GM11168 (cell line): ENCODE measurements at regions not wholly inside any gene's neighbourhood (a gene's known extent, or its start where the extent isn't known, plus 50 kb on each side); places are given as distances from the start of the nearest gene placed in this dataset.
"Not testable (repeated sequence)": the region's sequence is repeated elsewhere in the genome, so short reads cannot be mapped to it uniquely, and the experiment has no call there.

Source experiments
- in situ Hi-C: fragments of 300-500 bp; cut with MboI; formaldehyde crosslinking; loops from one replicate; pipeline ENCODE4 v1.12.0; 2022; ENCODE audit warnings: low sequenced_read_pairs; ENCODE audit not compliant: unreplicated experiment

- in situ Hi-C loops = no loop called here
Measured at GRCh38 chr2:147348931-147349555, 495.8 kb upstream of the ACVR2A start.

GRCh38 chr2:147346142-147346541 lies 498.7 kb upstream of the ACVR2A start:
- in situ Hi-C loops = no loop called here

GRCh38 chr2:147345246-147345645 lies 499.6 kb upstream of the ACVR2A start:
- in situ Hi-C loops = no loop called here

- in situ Hi-C loops = no loop called here
Measured at GRCh38 chr2:147342329-147342728, 502.5 kb upstream of the ACVR2A start.

- in situ Hi-C loops = loop anchor here (10.0 kb wide), 1 partner anchor 247 kb away; no protein-coding TSS in a partner anchor
Measured at GRCh38 chr2:147331790-147332419, 512.9 kb upstream of the ACVR2A start.

- in situ Hi-C loops = loop anchor here (10.0 kb wide), 1 partner anchor 246 kb away; no protein-coding TSS in a partner anchor
Measured at GRCh38 chr2:147330925-147331324, 513.9 kb upstream of the ACVR2A start.

GRCh38 chr2:147327613-147328012 lies 517.2 kb upstream of the ACVR2A start:
- in situ Hi-C loops = no loop called here

- in situ Hi-C loops = no loop called here
Measured at GRCh38 chr2:147325990-147326389, 518.8 kb upstream of the ACVR2A start.

GRCh38 chr2:147320146-147320545 lies 524.7 kb upstream of the ACVR2A start:
- in situ Hi-C loops = no loop called here

GRCh38 chr2:147311058-147311430 lies 533.8 kb upstream of the ACVR2A start:
- in situ Hi-C loops = no loop called here

GRCh38 chr2:147310335-147311057 lies 534.3 kb upstream of the ACVR2A start:
- in situ Hi-C loops = no loop called here

- in situ Hi-C loops = no loop called here
Measured at GRCh38 chr2:147297820-147298219, 547.0 kb upstream of the ACVR2A start.

GRCh38 chr2:147294825-147295392 lies 549.9 kb upstream of the ACVR2A start:
- in situ Hi-C loops = no loop called here

GRCh38 chr2:147293991-147294824 lies 550.6 kb upstream of the ACVR2A start:
- in situ Hi-C loops = no loop called here

GRCh38 chr2:147288131-147288530 lies 556.7 kb upstream of the ACVR2A start:
- in situ Hi-C loops = no loop called here

GRCh38 chr2:147275943-147276342 lies 568.9 kb upstream of the ACVR2A start:
- in situ Hi-C loops = no loop called here

- in situ Hi-C loops = no loop called here
Measured at GRCh38 chr2:147273628-147274027, 571.2 kb upstream of the ACVR2A start.

GRCh38 chr2:147273106-147273505 lies 571.7 kb upstream of the ACVR2A start:
- in situ Hi-C loops = no loop called here

GRCh38 chr2:147269581-147269980 lies 575.2 kb upstream of the ACVR2A start:
- in situ Hi-C loops = not testable (repeated sequence)

GRCh38 chr2:147260241-147260640 lies 584.6 kb upstream of the ACVR2A start:
- in situ Hi-C loops = no loop called here
